NCI-H2227 (cell line): ENCODE measurements at regions not wholly inside any gene's neighbourhood (a gene's known extent, or its start where the extent isn't known, plus 50 kb on each side); places are given as distances from the start of the nearest gene placed in this dataset.
"Not testable (repeated sequence)": the region's sequence is repeated elsewhere in the genome, so short reads cannot be mapped to it uniquely, and the experiment has no call there.

Experiments
- DNase-seq: peaks from one replicate; lab custom pipeline; 2025; ENCODE audit not compliant: unreplicated experiment; lab: John Stamatoyannopoulos, UW

- DNase-seq: no peak
These were observed 479.4 kb downstream of the PCDH20 start for GRCh38 chr13:60936281-60936680.

GRCh38 chr13:60933638-60934037 is 482.0 kb downstream of the PCDH20 start:
- no peak for DNase-seq

GRCh38 chr13:60931858-60932546 is 483.6 kb downstream of the PCDH20 start:
- DNase-seq: no peak

- no peak for DNase-seq
These were observed 490.0 kb downstream of the PCDH20 start for GRCh38 chr13:60925686-60926085.

- DNase-seq: no peak
These were observed 490.8 kb downstream of the PCDH20 start for GRCh38 chr13:60924856-60925255.

GRCh38 chr13:60922576-60923231 is 492.9 kb downstream of the PCDH20 start:
- DNase-seq: no peak

- DNase-seq: no peak
These were observed 496.8 kb downstream of the TDRD3 start for GRCh38 chr13:60893801-60894200.

- no peak for DNase-seq
These were observed 490.7 kb downstream of the TDRD3 start for GRCh38 chr13:60887711-60888110.

- no peak for DNase-seq
These were observed 484.5 kb downstream of the TDRD3 start for GRCh38 chr13:60881507-60881906.

GRCh38 chr13:60873116-60873515 is 476.1 kb downstream of the TDRD3 start:
- DNase-seq: no peak

- no peak for DNase-seq
These were observed 473.1 kb downstream of the TDRD3 start for GRCh38 chr13:60869941-60870613.

GRCh38 chr13:60869225-60869624 is 472.2 kb downstream of the TDRD3 start:
- DNase-seq: no peak

- DNase-seq: no peak
These were observed 465.0 kb downstream of the TDRD3 start for GRCh38 chr13:60862036-60862435.

GRCh38 chr13:60857698-60858097 is 460.7 kb downstream of the TDRD3 start:
- DNase-seq: no peak

- DNase-seq: no peak
These were observed 455.9 kb downstream of the TDRD3 start for GRCh38 chr13:60852886-60853285.

GRCh38 chr13:60851378-60851777 is 454.4 kb downstream of the TDRD3 start:
- DNase-seq: no peak

- DNase-seq: no peak
These were observed 453.5 kb downstream of the TDRD3 start for GRCh38 chr13:60850526-60850925.

- no peak for DNase-seq
These were observed 441.6 kb downstream of the TDRD3 start for GRCh38 chr13:60838581-60838980.

- no peak for DNase-seq
These were observed 440.8 kb downstream of the TDRD3 start for GRCh38 chr13:60837806-60838205.

- no peak for DNase-seq
These were observed 439.8 kb downstream of the TDRD3 start for GRCh38 chr13:60836821-60837220.

- no peak for DNase-seq
These were observed 414.6 kb downstream of the TDRD3 start for GRCh38 chr13:60811581-60811980.

- not testable (repeated sequence) for DNase-seq
These were observed 408.6 kb downstream of the TDRD3 start for GRCh38 chr13:60805640-60806039.
